MM.1S (cell line): ENCODE measurements at regions not wholly inside any gene's neighbourhood (a gene's known extent, or its start where the extent isn't known, plus 50 kb on each side); places are given as distances from the start of the nearest gene placed in this dataset.

Experiments used
- DNase-seq: peaks from one replicate; pipeline ENCODE4 v3.0.0-alpha.2; 2015
- H2AFZ ChIP-seq: fragments of 300-600 bp; sonication (generic); 2 replicates; pipeline ENCODE4 v1.6.0; 2016; ENCODE audit warnings: antibody characterized with exemption, low read length
- H3F3A ChIP-seq: fragments of 300-600 bp; sonication (generic); 2 replicates; pipeline ENCODE4 v1.6.1; 2016; ENCODE audit warnings: mild to moderate bottlenecking, antibody characterized with exemption, low read length, moderate library complexity, mixed read lengths; ENCODE audit not compliant: insufficient read depth
- H3K27ac ChIP-seq: fragments of 300-600 bp; sonication (generic); 2 replicates; pipeline ENCODE4 v1.5.1; 2016; ENCODE audit warnings: mild to moderate bottlenecking, low read length
- H3K27me3 ChIP-seq: fragments of 300-600 bp; sonication (generic); replicated peaks from 2 replicates; pipeline ENCODE4 v1.6.0; 2016; ENCODE audit warnings: low read length; ENCODE audit not compliant: insufficient read depth
- H3K36me3 ChIP-seq: fragments of 300-600 bp; sonication (generic); replicated peaks from 2 replicates; pipeline ENCODE4 v1.6.1; 2016; ENCODE audit warnings: mild to moderate bottlenecking, low read length, mixed read lengths; ENCODE audit not compliant: insufficient read depth
- H3K4me1 ChIP-seq: fragments of 300-600 bp; sonication (generic); 2 replicates; pipeline ENCODE4 v1.6.1; 2016; ENCODE audit warnings: low read length, mixed read lengths
- H3K4me2 ChIP-seq: fragments of 300-600 bp; sonication (generic); 2 replicates; pipeline ENCODE4 v1.6.0; 2016; ENCODE audit warnings: low read depth, low read length
- H3K4me3 ChIP-seq: fragments of 300-600 bp; sonication (generic); 2 replicates; pipeline ENCODE4 v1.5.1; 2016; ENCODE audit warnings: low read length, mixed read lengths
- H3K79me2 ChIP-seq: fragments of 300-600 bp; sonication (generic); 2 replicates; pipeline ENCODE4 v1.6.1; 2016; ENCODE audit warnings: mixed run types, low read length, mixed read lengths
- H3K9ac ChIP-seq: fragments of 300-600 bp; sonication (generic); 2 replicates; pipeline ENCODE4 v1.6.1; 2016; ENCODE audit warnings: low read length, mixed read lengths
- H3K9me2 ChIP-seq: fragments of 300-600 bp; sonication (generic); replicated peaks from 2 replicates; pipeline ENCODE4 v1.6.1; 2016; ENCODE audit warnings: mild to moderate bottlenecking, low read length, mixed read lengths; ENCODE audit not compliant: insufficient read depth
- H3K9me3 ChIP-seq: fragments of 300-600 bp; sonication (generic); replicated peaks from 2 replicates; pipeline ENCODE4 v1.6.1; 2016; ENCODE audit warnings: mild to moderate bottlenecking, low read length, mixed read lengths; ENCODE audit not compliant: insufficient read depth
- H4K20me1 ChIP-seq: fragments of 300-600 bp; sonication (generic); 2 replicates; pipeline ENCODE4 v1.6.1; 2016; ENCODE audit warnings: mild to moderate bottlenecking, low read length, moderate library complexity, mixed read lengths; ENCODE audit not compliant: insufficient read depth
- EZH2 ChIP-seq: fragments of 300-600 bp; sonication (generic); optimal IDR thresholded peaks from 2 replicates; pipeline ENCODE3; 2017; ENCODE audit warnings: low read depth, mild to moderate bottlenecking, antibody characterized with exemption, low read length, mixed read lengths
- EZH2phosphoT487 ChIP-seq: fragments of 300-600 bp; sonication (generic); IDR thresholded peaks from 2 replicates; pipeline ENCODE4 v1.6.1; 2018; ENCODE audit warnings: antibody characterized with exemption, low read length
- TF ChIP-seq, protein P1 (sequence below): fragments of 300-600 bp; sonication (generic); IDR thresholded peaks from 2 replicates; pipeline ENCODE4 v1.5.1; 2016; ENCODE audit warnings: antibody characterized with exemption, low read length, mixed read lengths

DNA sequence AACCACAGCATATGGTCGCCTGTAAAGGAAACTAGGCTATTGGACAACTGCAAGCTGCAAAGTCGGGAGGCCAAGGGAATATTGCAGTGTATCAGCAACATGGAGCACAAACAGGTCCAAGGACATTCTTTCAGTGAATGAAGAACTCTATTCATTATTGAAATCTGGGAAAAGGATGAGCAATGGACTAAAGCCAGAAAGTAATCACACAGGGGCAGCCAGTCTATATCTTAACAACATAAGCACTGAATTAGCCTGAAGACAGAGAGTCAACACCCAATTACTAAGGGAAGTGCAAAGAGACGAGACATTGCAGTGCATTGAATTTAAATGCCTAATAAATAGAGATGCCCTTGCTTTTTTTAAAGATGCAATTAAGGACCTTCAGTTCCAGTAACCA lies 615.5 kb upstream of the SETBP1 start:
- Histone ChIP-seq H3K4me1 (no peaks in the 10 kb centered on the region), H3K27me3 (no peaks in the 10 kb centered on the region), H3K9ac (no peak overlapping the region), H3K36me3 (no peaks in the 10 kb centered on the region), H3K79me2 (no peaks in the 10 kb centered on the region), H3K4me2 (no peak overlapping the region), H2AFZ (no peak overlapping the region), H3K4me3 (no peak overlapping the region), H4K20me1 (no peaks in the 10 kb centered on the region), H3K9me2 (no peaks in the 10 kb centered on the region), H3K27ac (no peak overlapping the region), H3F3A (no peaks in the 10 kb centered on the region), H3K9me3 (no peaks in the 10 kb centered on the region)
- TF ChIP-seq EZH2phosphoT487 (no peak), EZH2 (no peak)
- TF ChIP-seq, protein P1, sequence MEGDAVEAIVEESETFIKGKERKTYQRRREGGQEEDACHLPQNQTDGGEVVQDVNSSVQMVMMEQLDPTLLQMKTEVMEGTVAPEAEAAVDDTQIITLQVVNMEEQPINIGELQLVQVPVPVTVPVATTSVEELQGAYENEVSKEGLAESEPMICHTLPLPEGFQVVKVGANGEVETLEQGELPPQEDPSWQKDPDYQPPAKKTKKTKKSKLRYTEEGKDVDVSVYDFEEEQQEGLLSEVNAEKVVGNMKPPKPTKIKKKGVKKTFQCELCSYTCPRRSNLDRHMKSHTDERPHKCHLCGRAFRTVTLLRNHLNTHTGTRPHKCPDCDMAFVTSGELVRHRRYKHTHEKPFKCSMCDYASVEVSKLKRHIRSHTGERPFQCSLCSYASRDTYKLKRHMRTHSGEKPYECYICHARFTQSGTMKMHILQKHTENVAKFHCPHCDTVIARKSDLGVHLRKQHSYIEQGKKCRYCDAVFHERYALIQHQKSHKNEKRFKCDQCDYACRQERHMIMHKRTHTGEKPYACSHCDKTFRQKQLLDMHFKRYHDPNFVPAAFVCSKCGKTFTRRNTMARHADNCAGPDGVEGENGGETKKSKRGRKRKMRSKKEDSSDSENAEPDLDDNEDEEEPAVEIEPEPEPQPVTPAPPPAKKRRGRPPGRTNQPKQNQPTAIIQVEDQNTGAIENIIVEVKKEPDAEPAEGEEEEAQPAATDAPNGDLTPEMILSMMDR = no peak
- no peak for DNase-seq

DNA sequence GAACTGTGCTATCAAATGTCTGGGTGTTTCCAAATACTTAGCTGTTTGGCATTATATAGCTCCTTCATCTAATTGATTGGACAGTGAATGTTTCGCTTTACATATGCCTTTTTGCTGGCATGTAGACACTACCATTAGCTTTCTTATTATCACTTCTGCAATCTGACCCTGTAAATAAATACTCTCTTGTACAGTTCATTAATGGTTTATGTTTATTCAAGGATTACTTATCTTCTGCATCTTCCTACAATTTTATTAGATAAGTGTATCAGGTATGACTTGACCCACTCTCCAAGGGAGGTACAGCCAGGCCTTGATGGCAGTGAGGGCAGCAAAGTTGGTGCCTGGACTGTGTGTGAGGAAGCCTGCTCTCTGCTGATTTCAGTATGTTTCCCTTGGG lies 614.1 kb upstream of the SETBP1 start:
- Histone ChIP-seq H3F3A (no peaks in the 10 kb centered on the region), H3K79me2 (no peaks in the 10 kb centered on the region), H3K9ac (no peak overlapping the region), H3K4me3 (no peak overlapping the region), H3K36me3 (no peaks in the 10 kb centered on the region), H3K4me1 (no peaks in the 10 kb centered on the region), H3K27ac (no peak overlapping the region), H3K9me2 (no peaks in the 10 kb centered on the region), H3K27me3 (no peaks in the 10 kb centered on the region), H3K9me3 (no peaks in the 10 kb centered on the region), H3K4me2 (no peak overlapping the region), H4K20me1 (no peaks in the 10 kb centered on the region), H2AFZ (no peak overlapping the region)
- no peak for DNase-seq
- TF ChIP-seq, protein P1 = no peak
- TF ChIP-seq EZH2 = no peak
- TF ChIP-seq EZH2phosphoT487 = no peak

DNA sequence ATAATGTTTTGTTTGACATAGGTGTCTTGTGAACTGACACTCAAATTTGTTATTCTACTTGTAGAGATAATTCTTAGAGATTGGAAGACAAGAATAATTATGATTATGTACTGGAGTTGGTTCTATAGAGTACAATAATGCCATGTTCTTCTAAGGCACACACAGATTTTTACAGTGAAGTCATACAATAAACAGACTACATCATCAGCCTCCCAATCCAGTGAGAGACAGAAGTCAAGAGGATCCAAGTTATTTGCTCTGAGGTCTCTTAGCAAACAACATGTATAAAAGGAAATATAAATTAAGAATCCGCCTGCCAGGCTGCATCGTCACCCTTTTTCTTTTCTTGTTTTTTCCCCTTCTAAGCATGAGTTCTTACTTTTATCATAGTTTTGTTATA lies 613.5 kb upstream of the SETBP1 start:
- Histone ChIP-seq H4K20me1 (no peaks in the 10 kb centered on the region), H3K4me1 (no peaks in the 10 kb centered on the region), H3K9me2 (no peaks in the 10 kb centered on the region), H3K27me3 (no peaks in the 10 kb centered on the region), H3K36me3 (no peaks in the 10 kb centered on the region), H3K4me2 (no peak overlapping the region), H3K9me3 (no peaks in the 10 kb centered on the region), H2AFZ (no peak overlapping the region), H3K79me2 (no peaks in the 10 kb centered on the region), H3K9ac (no peak overlapping the region), H3K27ac (no peak overlapping the region), H3K4me3 (no peak overlapping the region), H3F3A (no peaks in the 10 kb centered on the region)
- TF ChIP-seq EZH2 = no peak
- no peak for TF ChIP-seq EZH2phosphoT487
- TF ChIP-seq, protein P1 = no peak
- no peak for DNase-seq
